ENCODE measurements at regions not wholly inside any gene's neighbourhood (a gene's known extent, or its start where the extent isn't known, plus 50 kb on each side); places are given as distances from the start of the nearest gene placed in this dataset.

GRCh38 chr9:115587310-115587709 lies 469.4 kb upstream of the TNC start:
- no peak for DNase-seq

GRCh38 chr9:115590011-115590410 lies 472.1 kb upstream of the TNC start:
- DNase-seq, result no peak

GRCh38 chr9:115591584-115591984 lies 473.6 kb upstream of the TNC start:
- peak; percentile 94 for DNase-seq

GRCh38 chr9:115593587-115594091 lies 475.7 kb upstream of the TNC start:
- no peak for DNase-seq

GRCh38 chr9:115594557-115594956 lies 476.6 kb upstream of the TNC start:
- no peak for DNase-seq

GRCh38 chr9:115596021-115596745 lies 478.2 kb upstream of the TNC start:
- no peak for DNase-seq

- DNase-seq, result no peak
These were observed 478.8 kb upstream of the TNC start for GRCh38 chr9:115596746-115597080.

- peak; percentile 30 for DNase-seq
These were observed 479.5 kb upstream of the TNC start for GRCh38 chr9:115597330-115597895.

GRCh38 chr9:115598751-115599150 lies 480.8 kb upstream of the TNC start:
- no peak for DNase-seq

- no peak for DNase-seq
These were observed 481.9 kb upstream of the TNC start for GRCh38 chr9:115599898-115600297.

GRCh38 chr9:115601434-115601833 lies 483.5 kb upstream of the TNC start:
- DNase-seq, result no peak

GRCh38 chr9:115604831-115605483 lies 487.0 kb upstream of the TNC start:
- DNase-seq, result no peak

GRCh38 chr9:115606838-115607237 lies 488.9 kb upstream of the TNC start:
- no peak for DNase-seq

GRCh38 chr9:115614326-115614999 lies 496.5 kb upstream of the TNC start:
- no peak for DNase-seq

- no peak for DNase-seq
These were observed 497.0 kb upstream of the TNC start for GRCh38 chr9:115615000-115615401.

GRCh38 chr9:115615821-115616665 lies 498.1 kb upstream of the TNC start:
- DNase-seq, result no peak

- DNase-seq, result no peak
These were observed 498.8 kb upstream of the TNC start for GRCh38 chr9:115616666-115617239.

GRCh38 chr9:115625251-115625650 lies 507.3 kb upstream of the TNC start:
- DNase-seq, result no peak

- DNase-seq, result no peak
These were observed 508.0 kb upstream of the TNC start for GRCh38 chr9:115625954-115626353.

- no peak for DNase-seq
These were observed 509.6 kb upstream of the TNC start for GRCh38 chr9:115627511-115627910.

- no peak for DNase-seq
These were observed 510.5 kb upstream of the TNC start for GRCh38 chr9:115628426-115628825.

Data from NCI-H2029 (cell line).